ENCODE measurements at regions not wholly inside any gene's neighbourhood (a gene's known extent, or its start where the extent isn't known, plus 50 kb on each side); places are given as distances from the start of the nearest gene placed in this dataset.

DNA sequence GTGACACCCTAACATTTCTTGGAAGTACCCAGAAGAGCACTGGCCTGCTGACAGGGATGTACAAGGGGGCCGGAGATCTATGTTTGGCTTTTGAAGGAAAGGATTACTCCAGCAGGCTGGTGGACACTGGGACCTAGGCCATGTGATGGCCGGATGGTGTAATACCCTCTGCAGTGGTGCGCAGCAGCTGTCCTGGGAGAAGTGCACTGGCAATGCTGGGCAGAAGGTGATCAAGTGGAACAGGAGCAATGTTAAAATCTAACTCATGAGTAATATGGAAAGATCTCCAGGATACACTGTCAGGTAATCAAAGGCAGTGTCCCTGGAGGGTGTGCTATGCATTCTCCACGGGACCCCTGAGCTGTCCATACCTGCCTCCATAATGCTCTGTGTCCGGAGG lies 71.2 kb upstream of the POMGNT2 start:
- Histone ChIP-seq H3K27me3 (ENCODE audit: insufficient read depth) (no peaks in the 10 kb centered on the region), H2AFZ (ENCODE audit: low read depth) (no peak overlapping the region), H3K4me3 (ENCODE audit: low read depth in 2 of 2, low read length in 1 of 2) (no peak overlapping the region), H3K9me3 (no peaks in the 10 kb centered on the region), H3F3A (replicated peaks; ENCODE audit: insufficient read depth) (no peaks in the 10 kb centered on the region), H3K27ac (ENCODE audit: low read depth in 2 of 2, low read length in 1 of 2) (no peak overlapping the region; a peak in 1 of 4 replicates), H3K79me2 (ENCODE audit: insufficient read depth) (no peaks in the 10 kb centered on the region), H4K20me1 (ENCODE audit: insufficient read depth) (no peaks in the 10 kb centered on the region), H3K4me1 (ENCODE audit: control insufficient read depth in 1 of 2, insufficient read depth in 2 of 2, low read depth in 1 of 2, low read length in 1 of 2) (peaks cover 0 to 15% of the 10 kb centered on the region in 2 experiments; a peak in 1 of 4 replicates), H3K36me3 (replicated peaks in 1 of 2; ENCODE audit: control insufficient read depth in 1 of 2, insufficient read depth in 2 of 2, low read length in 1 of 2) (no peaks in the 10 kb centered on the region), H3K9me2 (no peaks in the 10 kb centered on the region), H3K4me2 (no peak overlapping the region), H3K9ac (no peak overlapping the region)
- WGBS (ENCODE audit: low lambda C conversion rate): 8% methylated on average over 2 of the region's 5 CpGs
- TF ChIP-seq POLR2AphosphoS5 (IDR thresholded peaks at IDR 0.05; ENCODE audit: low read depth, low read length) (no peak), EZH2phosphoT487 (IDR thresholded peaks at IDR 0.05; ENCODE audit: borderline replicate concordance, low read depth) (no peak), FOSL2 (IDR thresholded peaks at IDR 0.05; ENCODE audit: borderline replicate concordance, low read depth) (no peak), RXRA (IDR thresholded peaks at IDR 0.05; ENCODE audit: borderline replicate concordance, low read depth) (no peak), JUND (IDR thresholded peaks at IDR 0.05) (no peak), CHD2 (IDR thresholded peaks at IDR 0.05; ENCODE audit: low read length, partially characterized antibody) (no peak), MEF2A (IDR thresholded peaks at IDR 0.05; ENCODE audit: borderline replicate concordance, low read depth) (no peak), CTCF (IDR thresholded peaks at IDR 0.05) (no peak), RAD21 (IDR thresholded peaks at IDR 0.05; ENCODE audit: low read length) (no peak), YY1 (IDR thresholded peaks at IDR 0.05; ENCODE audit: low read depth) (no peak), TEAD4 (IDR thresholded peaks at IDR 0.05; ENCODE audit: borderline replicate concordance, insufficient read depth) (no peak), TCF12 (IDR thresholded peaks at IDR 0.05) (no peak), GATA2 (CRISPR knock-in tag; IDR thresholded peaks at IDR 0.05) (no peak), RFX5 (IDR thresholded peaks at IDR 0.05; ENCODE audit: low read length) (no peak), FOXJ3 (CRISPR knock-in tag; IDR thresholded peaks at IDR 0.05) (no peak)
- TF ChIP-seq, protein P1, sequence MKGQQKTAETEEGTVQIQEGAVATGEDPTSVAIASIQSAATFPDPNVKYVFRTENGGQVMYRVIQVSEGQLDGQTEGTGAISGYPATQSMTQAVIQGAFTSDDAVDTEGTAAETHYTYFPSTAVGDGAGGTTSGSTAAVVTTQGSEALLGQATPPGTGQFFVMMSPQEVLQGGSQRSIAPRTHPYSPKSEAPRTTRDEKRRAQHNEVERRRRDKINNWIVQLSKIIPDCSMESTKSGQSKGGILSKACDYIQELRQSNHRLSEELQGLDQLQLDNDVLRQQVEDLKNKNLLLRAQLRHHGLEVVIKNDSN (IDR thresholded peaks at IDR 0.05; ENCODE audit: borderline replicate concordance, low read depth): no peak
- TF ChIP-seq, protein P2, sequence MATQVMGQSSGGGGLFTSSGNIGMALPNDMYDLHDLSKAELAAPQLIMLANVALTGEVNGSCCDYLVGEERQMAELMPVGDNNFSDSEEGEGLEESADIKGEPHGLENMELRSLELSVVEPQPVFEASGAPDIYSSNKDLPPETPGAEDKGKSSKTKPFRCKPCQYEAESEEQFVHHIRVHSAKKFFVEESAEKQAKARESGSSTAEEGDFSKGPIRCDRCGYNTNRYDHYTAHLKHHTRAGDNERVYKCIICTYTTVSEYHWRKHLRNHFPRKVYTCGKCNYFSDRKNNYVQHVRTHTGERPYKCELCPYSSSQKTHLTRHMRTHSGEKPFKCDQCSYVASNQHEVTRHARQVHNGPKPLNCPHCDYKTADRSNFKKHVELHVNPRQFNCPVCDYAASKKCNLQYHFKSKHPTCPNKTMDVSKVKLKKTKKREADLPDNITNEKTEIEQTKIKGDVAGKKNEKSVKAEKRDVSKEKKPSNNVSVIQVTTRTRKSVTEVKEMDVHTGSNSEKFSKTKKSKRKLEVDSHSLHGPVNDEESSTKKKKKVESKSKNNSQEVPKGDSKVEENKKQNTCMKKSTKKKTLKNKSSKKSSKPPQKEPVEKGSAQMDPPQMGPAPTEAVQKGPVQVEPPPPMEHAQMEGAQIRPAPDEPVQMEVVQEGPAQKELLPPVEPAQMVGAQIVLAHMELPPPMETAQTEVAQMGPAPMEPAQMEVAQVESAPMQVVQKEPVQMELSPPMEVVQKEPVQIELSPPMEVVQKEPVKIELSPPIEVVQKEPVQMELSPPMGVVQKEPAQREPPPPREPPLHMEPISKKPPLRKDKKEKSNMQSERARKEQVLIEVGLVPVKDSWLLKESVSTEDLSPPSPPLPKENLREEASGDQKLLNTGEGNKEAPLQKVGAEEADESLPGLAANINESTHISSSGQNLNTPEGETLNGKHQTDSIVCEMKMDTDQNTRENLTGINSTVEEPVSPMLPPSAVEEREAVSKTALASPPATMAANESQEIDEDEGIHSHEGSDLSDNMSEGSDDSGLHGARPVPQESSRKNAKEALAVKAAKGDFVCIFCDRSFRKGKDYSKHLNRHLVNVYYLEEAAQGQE (IDR thresholded peaks at IDR 0.05; ENCODE audit: low read depth, low read length): no peak
- POLR2A ChIA-PET: no interaction called here
- CTCF ChIA-PET: interaction anchor here (6.3 kb wide), 1 partner anchor 15 kb away, joined by 43 read pairs; no protein-coding TSS in a partner anchor
- DNase-seq: no peak
